ENCODE measurements at regions not wholly inside any gene's neighbourhood (a gene's known extent, or its start where the extent isn't known, plus 50 kb on each side); places are given as distances from the start of the nearest gene placed in this dataset.

DNA sequence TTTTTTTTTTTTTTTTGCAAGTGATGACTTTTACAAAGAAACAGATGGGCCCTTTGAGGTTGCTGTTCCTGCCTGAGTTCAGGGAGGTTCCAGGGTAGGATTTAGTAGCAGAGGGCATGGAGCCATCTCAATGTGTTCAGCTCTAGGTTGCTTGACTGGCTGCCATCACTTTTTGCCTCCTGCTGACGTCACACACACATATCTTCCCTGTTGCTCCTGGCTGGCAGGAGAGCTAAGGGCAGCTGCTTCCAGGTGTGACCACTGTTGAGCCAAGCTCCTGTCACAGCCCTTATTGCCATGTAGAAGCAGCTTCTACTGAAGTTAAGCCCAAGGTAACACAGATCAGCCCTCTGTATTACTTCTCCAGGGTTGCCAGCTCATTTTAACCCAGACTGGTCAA lies 394.2 kb upstream of the SPRED2 start:
- no peak for DNase-seq (ENCODE audit: insufficient read length, low spot score, missing footprints)
- H3K79me2 ChIP-seq (ENCODE audit: insufficient read depth, low read length): no peaks in the 10 kb centered on the region
- no peak overlapping the region for H2AFZ ChIP-seq (ENCODE audit: low read length)
- no peaks in the 10 kb centered on the region for H4K20me1 ChIP-seq (ENCODE audit: insufficient read depth, low read length)
- no peaks in the 10 kb centered on the region for H3K27me3 ChIP-seq (ENCODE audit: insufficient read depth, low read length)
- no peak overlapping the region for H3K27ac ChIP-seq (ENCODE audit: low read depth, low read length)
- H3K9me3 ChIP-seq (ENCODE audit: low read depth, low read length): no peaks in the 10 kb centered on the region
- H3K4me2 ChIP-seq (ENCODE audit: insufficient read depth, low read length): no peak overlapping the region
- no peaks in the 10 kb centered on the region for H3K4me1 ChIP-seq (ENCODE audit: insufficient read depth, low read length)
- no peak overlapping the region for H3K4me3 ChIP-seq (ENCODE audit: insufficient read depth, low read length)
- no peaks in the 10 kb centered on the region for H3K36me3 ChIP-seq (ENCODE audit: insufficient read depth, low read length)
- TF ChIP-seq, protein P1, sequence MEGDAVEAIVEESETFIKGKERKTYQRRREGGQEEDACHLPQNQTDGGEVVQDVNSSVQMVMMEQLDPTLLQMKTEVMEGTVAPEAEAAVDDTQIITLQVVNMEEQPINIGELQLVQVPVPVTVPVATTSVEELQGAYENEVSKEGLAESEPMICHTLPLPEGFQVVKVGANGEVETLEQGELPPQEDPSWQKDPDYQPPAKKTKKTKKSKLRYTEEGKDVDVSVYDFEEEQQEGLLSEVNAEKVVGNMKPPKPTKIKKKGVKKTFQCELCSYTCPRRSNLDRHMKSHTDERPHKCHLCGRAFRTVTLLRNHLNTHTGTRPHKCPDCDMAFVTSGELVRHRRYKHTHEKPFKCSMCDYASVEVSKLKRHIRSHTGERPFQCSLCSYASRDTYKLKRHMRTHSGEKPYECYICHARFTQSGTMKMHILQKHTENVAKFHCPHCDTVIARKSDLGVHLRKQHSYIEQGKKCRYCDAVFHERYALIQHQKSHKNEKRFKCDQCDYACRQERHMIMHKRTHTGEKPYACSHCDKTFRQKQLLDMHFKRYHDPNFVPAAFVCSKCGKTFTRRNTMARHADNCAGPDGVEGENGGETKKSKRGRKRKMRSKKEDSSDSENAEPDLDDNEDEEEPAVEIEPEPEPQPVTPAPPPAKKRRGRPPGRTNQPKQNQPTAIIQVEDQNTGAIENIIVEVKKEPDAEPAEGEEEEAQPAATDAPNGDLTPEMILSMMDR (IDR thresholded peaks at IDR 0.05; ENCODE audit: extremely low read depth, low read depth, low read length): no peak

DNA sequence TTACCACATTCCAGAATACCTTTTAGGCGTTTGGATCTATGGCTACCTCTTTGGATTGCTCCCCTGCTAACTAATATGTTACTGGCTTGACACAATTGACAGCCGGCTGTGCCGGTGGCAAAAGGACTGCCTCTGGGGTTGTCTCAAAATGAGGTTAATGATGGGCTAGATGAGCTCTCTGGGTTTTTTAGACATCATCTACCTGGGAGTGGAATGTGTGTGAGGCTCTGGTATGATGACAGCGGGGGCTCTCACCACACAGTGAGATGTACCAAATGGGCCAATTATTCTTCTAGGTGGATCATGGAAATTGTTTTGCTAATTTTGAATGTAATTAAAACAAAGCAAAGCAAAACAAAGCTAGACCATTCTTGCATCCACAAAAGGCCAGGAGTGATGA lies 391.1 kb upstream of the SPRED2 start:
- no peaks in the 10 kb centered on the region for H3K27me3 ChIP-seq (ENCODE audit: insufficient read depth, low read length)
- H3K36me3 ChIP-seq (ENCODE audit: insufficient read depth, low read length): no peaks in the 10 kb centered on the region
- DNase-seq (ENCODE audit: insufficient read length, low spot score, missing footprints): no peak
- H3K9me3 ChIP-seq (ENCODE audit: low read depth, low read length): no peaks in the 10 kb centered on the region
- no peaks in the 10 kb centered on the region for H3K4me1 ChIP-seq (ENCODE audit: insufficient read depth, low read length)
- H2AFZ ChIP-seq (ENCODE audit: low read length): no peak overlapping the region
- H4K20me1 ChIP-seq (ENCODE audit: insufficient read depth, low read length): no peaks in the 10 kb centered on the region
- H3K27ac ChIP-seq (ENCODE audit: low read depth, low read length): no peak overlapping the region
- H3K4me2 ChIP-seq (ENCODE audit: insufficient read depth, low read length): no peak overlapping the region
- TF ChIP-seq, protein P1 (IDR thresholded peaks at IDR 0.05; ENCODE audit: extremely low read depth, low read depth, low read length): no peak
- H3K4me3 ChIP-seq (ENCODE audit: insufficient read depth, low read length): no peak overlapping the region
- H3K79me2 ChIP-seq (ENCODE audit: insufficient read depth, low read length): no peaks in the 10 kb centered on the region

DNA sequence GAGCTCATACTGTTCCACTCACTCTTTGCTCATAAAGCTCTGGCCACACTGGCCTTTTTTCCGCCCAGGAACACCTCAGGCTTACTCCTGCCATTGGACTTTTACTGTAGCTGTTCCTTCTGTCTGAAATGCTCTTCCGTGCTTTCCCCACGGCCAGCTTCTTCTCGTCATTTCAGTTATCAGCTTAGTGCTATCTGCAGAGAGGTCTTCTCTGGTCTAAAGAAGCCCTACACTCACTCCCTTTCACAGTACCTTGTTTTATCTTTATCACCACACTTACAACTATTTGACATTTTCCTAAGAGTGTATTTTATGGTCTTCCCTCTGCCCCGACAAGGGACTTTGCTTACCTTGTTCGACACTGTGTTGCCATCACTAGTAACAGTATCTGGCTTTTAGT lies 388.1 kb upstream of the SPRED2 start:
- H2AFZ ChIP-seq (ENCODE audit: low read length): no peak overlapping the region

DNA sequence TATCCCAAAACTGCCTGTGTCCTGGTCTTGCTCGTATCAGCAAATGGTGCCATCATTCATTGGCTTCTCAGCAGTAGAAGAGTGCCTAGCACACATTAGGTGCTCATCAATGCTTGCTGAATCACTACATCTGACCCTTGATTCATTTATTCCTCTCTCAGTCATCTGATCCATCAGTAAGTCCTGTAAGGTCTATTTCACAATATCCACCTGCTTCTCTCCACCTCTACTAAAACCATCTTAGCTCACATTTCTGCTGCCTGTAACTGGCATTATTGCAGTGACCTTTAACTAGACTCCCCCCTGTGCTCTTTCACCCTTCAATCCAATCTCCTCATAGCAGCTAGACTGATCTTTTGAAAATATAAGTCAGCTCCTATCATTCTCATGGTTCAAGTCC lies 387.6 kb upstream of the SPRED2 start:
- no peak for DNase-seq (ENCODE audit: insufficient read length, low spot score, missing footprints)
- Histone ChIP-seq H3K4me1 (ENCODE audit: insufficient read depth, low read length) (no peaks in the 10 kb centered on the region), H3K4me3 (ENCODE audit: insufficient read depth, low read length) (no peak overlapping the region), H3K27ac (ENCODE audit: low read depth, low read length) (no peak overlapping the region), H3K36me3 (ENCODE audit: insufficient read depth, low read length) (no peaks in the 10 kb centered on the region), H3K27me3 (ENCODE audit: insufficient read depth, low read length) (no peaks in the 10 kb centered on the region), H3K79me2 (ENCODE audit: insufficient read depth, low read length) (no peaks in the 10 kb centered on the region), H2AFZ (ENCODE audit: low read length) (no peak overlapping the region), H4K20me1 (ENCODE audit: insufficient read depth, low read length) (no peaks in the 10 kb centered on the region), H3K9me3 (ENCODE audit: low read depth, low read length) (no peaks in the 10 kb centered on the region), H3K4me2 (ENCODE audit: insufficient read depth, low read length) (no peak overlapping the region)
- TF ChIP-seq, protein P1 (IDR thresholded peaks at IDR 0.05; ENCODE audit: extremely low read depth, low read depth, low read length): no peak

More for the DNA sequence above, 388.1 kb upstream of the SPRED2 start:
- Histone ChIP-seq H3K4me3 (ENCODE audit: insufficient read depth, low read length) (no peak overlapping the region), H3K4me2 (ENCODE audit: insufficient read depth, low read length) (no peak overlapping the region), H3K27me3 (ENCODE audit: insufficient read depth, low read length) (no peaks in the 10 kb centered on the region), H3K79me2 (ENCODE audit: insufficient read depth, low read length) (no peaks in the 10 kb centered on the region), H3K4me1 (ENCODE audit: insufficient read depth, low read length) (no peaks in the 10 kb centered on the region), H3K27ac (ENCODE audit: low read depth, low read length) (no peak overlapping the region), H4K20me1 (ENCODE audit: insufficient read depth, low read length) (no peaks in the 10 kb centered on the region), H3K36me3 (ENCODE audit: insufficient read depth, low read length) (no peaks in the 10 kb centered on the region), H3K9me3 (ENCODE audit: low read depth, low read length) (no peaks in the 10 kb centered on the region)
- DNase-seq (ENCODE audit: insufficient read length, low spot score, missing footprints): no peak
- TF ChIP-seq, protein P1 (IDR thresholded peaks at IDR 0.05; ENCODE audit: extremely low read depth, low read depth, low read length): no peak
